ENCODE measurements at regions not wholly inside any gene's neighbourhood (a gene's known extent, or its start where the extent isn't known, plus 50 kb on each side); places are given as distances from the start of the nearest gene placed in this dataset.

- ATAC-seq (no peak), DNase-seq (no peak)
- H3K9me3 ChIP-seq, result no peaks in the 10 kb centered on the region
- no peak overlapping the region for H3K4me3 ChIP-seq
- intact Hi-C loops (cut with DNase I), result no loop called here
- H3K27me3 ChIP-seq, result peaks cover 0 to 6% (median 0%) of the 10 kb centered on the region in 7 donors
- H3K4me1 ChIP-seq, result no peaks in the 10 kb centered on the region
- H3K36me3 ChIP-seq, result no peaks in the 10 kb centered on the region
- no peak overlapping the region for H3K27ac ChIP-seq
- no peak for TF ChIP-seq CTCF (IDR thresholded peaks at IDR 0.05)
- WGBS, 2 donors, result 82 to 90% methylated on average over 4 of the region's 4 CpGs
These were observed 145.9 kb upstream of the KAZN start for GRCh38 chr1:14452551-14452950.

GRCh38 chr1:14460173-14460572 lies 138.3 kb upstream of the KAZN start:
- no peak overlapping the region for H3K27ac ChIP-seq
- H3K27me3 ChIP-seq, result peaks cover 0 to 31% (median 6%) of the 10 kb centered on the region in 7 donors
- ATAC-seq (no peak), DNase-seq (no peak)
- H3K4me3 ChIP-seq, result no peak overlapping the region
- H3K4me1 ChIP-seq, result no peaks in the 10 kb centered on the region
- 88 to 90% methylated on average over 3 of the region's 3 CpGs for WGBS, 2 donors
- TF ChIP-seq CTCF (IDR thresholded peaks at IDR 0.05), result no peak
- intact Hi-C loops (cut with DNase I), result no loop called here
- H3K9me3 ChIP-seq, result no peaks in the 10 kb centered on the region
- H3K36me3 ChIP-seq, result no peaks in the 10 kb centered on the region

GRCh38 chr1:14462851-14463250 lies 135.6 kb upstream of the KAZN start:
- DNase-seq (no peak), ATAC-seq (no peak)
- peaks cover 0 to 31% (median 6%) of the 10 kb centered on the region in 7 donors for H3K27me3 ChIP-seq
- no peaks in the 10 kb centered on the region for H3K36me3 ChIP-seq
- intact Hi-C loops (cut with DNase I), result no loop called here
- WGBS, 2 donors, result 85 to 86% methylated on average over 4 of the region's 4 CpGs
- H3K9me3 ChIP-seq, result no peaks in the 10 kb centered on the region
- no peaks in the 10 kb centered on the region for H3K4me1 ChIP-seq
- TF ChIP-seq CTCF (IDR thresholded peaks at IDR 0.05), result no peak
- no peak overlapping the region for H3K27ac ChIP-seq
- no peak overlapping the region for H3K4me3 ChIP-seq

- no peak for TF ChIP-seq CTCF (IDR thresholded peaks at IDR 0.05)
- DNase-seq (no peak), ATAC-seq (no peak)
- WGBS, 2 donors, result 78 to 82% methylated on average over 4 of the region's 4 CpGs
- H3K9me3 ChIP-seq, result no peaks in the 10 kb centered on the region
- H3K36me3 ChIP-seq, result no peaks in the 10 kb centered on the region
- peaks cover 0 to 18% (median 0%) of the 10 kb centered on the region in 7 donors for H3K27me3 ChIP-seq
- no peaks in the 10 kb centered on the region for H3K4me1 ChIP-seq
- intact Hi-C loops (cut with DNase I), result no loop called here
- no peak overlapping the region for H3K27ac ChIP-seq
- no peak overlapping the region for H3K4me3 ChIP-seq
These were observed 132.5 kb upstream of the KAZN start for GRCh38 chr1:14466006-14466405.

Measured in heart right ventricle (tissue), 16 donors.